Pancreas (tissue), 10 donors: ENCODE measurements at regions not wholly inside any gene's neighbourhood (a gene's known extent, or its start where the extent isn't known, plus 50 kb on each side); places are given as distances from the start of the nearest gene placed in this dataset.

Source experiments
- ATAC-seq, 4 donors: fragments of 200-7000 bp; cut with Tn5 transposase; one replicate each; pipeline versions ENCODE4 v1.8.0 to v1.9.1; 2020; ENCODE audit warnings: mild to moderate bottlenecking in 4 of 4, moderate library complexity in 4 of 4
- DNase-seq, 6 donors: peaks; one replicate each; pipeline ENCODE4 v3.0.0-alpha.2; 2020
- FAIRE-seq: peaks from 2 replicates; lab custom pipeline; 2012; peaks lifted over from hg19 to GRCh38; lab: Jason Lieb, UNC
- H3K27ac ChIP-seq, 4 donors: fragments of 200-600 bp; sonication (generic); 1 replicate in 3 of 4; 2 replicates in 1 of 4; pipeline versions ENCODE4 v1.5.0 to v1.8.0; 2020
- H3K27me3 ChIP-seq, 4 donors: fragments of 200-600 bp; one replicate each; pipeline ENCODE4 v1.8.0; 2021
- H3K36me3 ChIP-seq, 3 donors: fragments of 200-600 bp; sonication (generic) in 1 of 3; one replicate each; pipeline versions ENCODE4 v1.5.0 to v1.8.0; 2020 to 2021
- H3K4me1 ChIP-seq, 3 donors: fragments of 200-600 bp; one replicate each; pipeline ENCODE4 v1.8.0; 2021
- H3K4me3 ChIP-seq, 4 donors: fragments of 200-600 bp; sonication (generic) in 2 of 4; one replicate each; pipeline versions ENCODE4 v1.5.0 to v1.8.0; 2020 to 2021
- H3K9me3 ChIP-seq, 4 donors: fragments of 200-600 bp; one replicate each; pipeline ENCODE4 v1.8.0; 2021
- CTCF ChIP-seq, 4 donors: fragments of 200-600 bp; sonication (generic) in 3 of 4; IDR thresholded peaks; one replicate each; pipeline versions ENCODE4 v1.5.0 to v1.8.0; 2021; ENCODE audit warnings: antibody characterized with exemption in 4 of 4
- WGBS, 2 donors: extraction: QIAGEN DNeasy Blood & Tissue Kit; methylation state at CpG; one replicate each; pipeline ENCODE4 v1.1.7; 2013; 5-methylcytosine and 5-hydroxymethylcytosine counted together
- intact Hi-C, 3 donors: fragments of 100-400 bp; cut with DNase I; formaldehyde crosslinking; loops; one replicate each; pipeline versions ENCODE4 v1.11.1 to v1.14.2; 2022
- donor health status: healthy with polysubstance abuse.
- donor health status: DM: no; HTN: no; CAD: no; lungs with moderate emphysema.
- donor health status: DM: no; HTN: no; CAD: no.
- donor health status: control.
- donor health status: control.
- donor health status: Bipolar disorder and iron deficiency.
- donor health status: DM: yes; HTN: yes; CAD: no.
- donor health status: DM: no; HTN: no; CAD: no.
- donor health status: DM: no; HTN: no; CAD: no.
- donor health status: DM: yes; HTN: yes; CAD: no.

- H3K4me1 ChIP-seq: no peaks in the 10 kb centered on the region
- intact Hi-C loops: no loop called here
- no peaks in the 10 kb centered on the region for H3K27me3 ChIP-seq
- H3K27ac ChIP-seq: no peak overlapping the region
- H3K4me3 ChIP-seq: no peak overlapping the region
- DNase-seq (no peak), FAIRE-seq (no peak), ATAC-seq (peak in 2 of 4 donors; percentile 35 to 36)
- WGBS, 2 donors: 21 to 25% methylated on average over 2 of the region's 2 CpGs
- H3K36me3 ChIP-seq: no peaks in the 10 kb centered on the region
- no peaks in the 10 kb centered on the region for H3K9me3 ChIP-seq
- TF ChIP-seq CTCF (IDR thresholded peaks at IDR 0.05): no peak
Measured at GRCh38 chr1:239833723-239834122, 258.0 kb upstream of the FMN2 start.

GRCh38 chr1:239835946-239836440 lies 255.7 kb upstream of the FMN2 start:
- no peaks in the 10 kb centered on the region for H3K9me3 ChIP-seq
- ATAC-seq: no peak
- H3K27me3 ChIP-seq: no peaks in the 10 kb centered on the region
- no peak overlapping the region for H3K27ac ChIP-seq
- no peak for TF ChIP-seq CTCF (IDR thresholded peaks at IDR 0.05)
- no peak for FAIRE-seq
- no peaks in the 10 kb centered on the region for H3K36me3 ChIP-seq
- intact Hi-C loops: no loop called here
- H3K4me3 ChIP-seq: no peak overlapping the region
- DNase-seq: no peak
- WGBS, 2 donors: 81 to 85% methylated on average over 7 of the region's 7 CpGs
- H3K4me1 ChIP-seq: no peaks in the 10 kb centered on the region

GRCh38 chr1:239840336-239840735 lies 251.3 kb upstream of the FMN2 start:
- FAIRE-seq (no peak), DNase-seq (no peak), ATAC-seq (no peak)
- intact Hi-C loops: no loop called here
- TF ChIP-seq CTCF (IDR thresholded peaks at IDR 0.05): no peak
- Histone ChIP-seq H3K4me3 (no peak overlapping the region), H3K36me3 (no peaks in the 10 kb centered on the region), H3K27me3 (no peaks in the 10 kb centered on the region), H3K27ac (no peak overlapping the region), H3K9me3 (no peaks in the 10 kb centered on the region), H3K4me1 (no peaks in the 10 kb centered on the region)
- 78 to 83% methylated on average over 1 of the region's 1 CpG for WGBS, 2 donors

GRCh38 chr1:239840790-239841189 lies 250.9 kb upstream of the FMN2 start:
- H3K27ac ChIP-seq: no peak overlapping the region
- 82 to 83% methylated on average over 3 of the region's 3 CpGs for WGBS, 2 donors
- H3K4me3 ChIP-seq: no peak overlapping the region
- intact Hi-C loops: no loop called here
- no peaks in the 10 kb centered on the region for H3K36me3 ChIP-seq
- FAIRE-seq (no peak), ATAC-seq (no peak), DNase-seq (no peak)
- TF ChIP-seq CTCF (IDR thresholded peaks at IDR 0.05): no peak
- no peaks in the 10 kb centered on the region for H3K27me3 ChIP-seq
- H3K4me1 ChIP-seq: no peaks in the 10 kb centered on the region
- H3K9me3 ChIP-seq: no peaks in the 10 kb centered on the region

GRCh38 chr1:239841631-239842030 lies 250.1 kb upstream of the FMN2 start:
- no peaks in the 10 kb centered on the region for H3K36me3 ChIP-seq
- FAIRE-seq (no peak), DNase-seq (no peak), ATAC-seq (no peak)
- 94 to 96% methylated on average over 2 of the region's 2 CpGs for WGBS, 2 donors
- TF ChIP-seq CTCF (IDR thresholded peaks at IDR 0.05): no peak
- H3K27me3 ChIP-seq: no peaks in the 10 kb centered on the region
- H3K4me3 ChIP-seq: no peak overlapping the region
- intact Hi-C loops: no loop called here
- H3K27ac ChIP-seq: no peak overlapping the region
- no peaks in the 10 kb centered on the region for H3K9me3 ChIP-seq
- H3K4me1 ChIP-seq: no peaks in the 10 kb centered on the region
